Glutamatergic neuron (in vitro differentiated cells): ENCODE measurements at regions not wholly inside any gene's neighbourhood (a gene's known extent, or its start where the extent isn't known, plus 50 kb on each side); places are given as distances from the start of the nearest gene placed in this dataset.
A peak's percentile ranks its signal among the peaks of the same experiment; 100 is the strongest.

ENCODE experiments used
- DNase-seq: peaks from one replicate; pipeline ENCODE4 v3.0.0; 2022
- H3K27ac Mint-ChIP-seq: one replicate; pipeline ENCODE4 v1.8.0; 2020; ENCODE audit warnings: mild to moderate bottlenecking, mixed read lengths, inconsistent platforms; ENCODE audit not compliant: unreplicated experiment
- H3K27me3 Mint-ChIP-seq: one replicate; pipeline ENCODE4 v1.8.0; 2020; ENCODE audit warnings: mild to moderate bottlenecking, moderate library complexity, mixed read lengths, inconsistent platforms; ENCODE audit not compliant: unreplicated experiment
- H3K36me3 Mint-ChIP-seq: one replicate; pipeline ENCODE4 v1.8.0; 2020; ENCODE audit warnings: mild to moderate bottlenecking, mixed read lengths, inconsistent platforms; ENCODE audit not compliant: unreplicated experiment
- H3K4me1 Mint-ChIP-seq: one replicate; pipeline ENCODE4 v1.8.0; 2020; ENCODE audit warnings: mild to moderate bottlenecking, low read depth, mixed read lengths, inconsistent platforms; ENCODE audit not compliant: unreplicated experiment
- H3K4me3 Mint-ChIP-seq: one replicate; pipeline ENCODE4 v1.8.0; 2020; ENCODE audit warnings: mild to moderate bottlenecking, mixed read lengths, inconsistent platforms; ENCODE audit not compliant: unreplicated experiment
- H3K9me3 Mint-ChIP-seq: one replicate; pipeline ENCODE4 v1.8.0; 2020; ENCODE audit warnings: mild to moderate bottlenecking, moderate library complexity, mixed read lengths, inconsistent platforms; ENCODE audit not compliant: unreplicated experiment
- CTCF ChIP-seq: fragments of 200-600 bp; sonication (generic); IDR thresholded peaks from one replicate; pipeline ENCODE4 v1.5.0; 2021; ENCODE audit not compliant: partially characterized antibody, unreplicated experiment

DNA sequence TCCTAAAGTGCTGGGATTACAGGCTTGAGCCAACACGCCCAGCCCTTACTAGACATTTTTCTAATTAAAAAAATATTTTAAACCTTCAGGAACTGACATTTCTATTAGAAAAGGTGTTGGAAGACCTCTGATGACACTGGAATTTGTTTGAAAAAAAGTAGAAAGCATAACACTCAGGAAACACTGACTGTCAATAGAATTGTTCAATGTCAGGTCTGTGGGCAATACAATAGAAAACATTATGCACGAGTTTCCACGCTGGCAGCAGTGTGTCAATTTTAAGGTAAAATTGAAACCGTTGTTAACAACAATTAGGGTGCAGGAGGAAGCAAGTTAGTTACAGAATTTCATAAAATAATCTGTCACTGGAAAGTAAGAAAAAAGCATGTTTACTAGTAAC lies 140.7 kb upstream of the KLHL4 start:
- no peaks in the 10 kb centered on the region for H3K27me3 Mint-ChIP-seq
- H3K4me1 Mint-ChIP-seq: no peaks in the 10 kb centered on the region
- TF ChIP-seq CTCF: no peak
- no peak overlapping the region for H3K27ac Mint-ChIP-seq
- H3K4me3 Mint-ChIP-seq: no peak overlapping the region
- no peaks in the 10 kb centered on the region for H3K36me3 Mint-ChIP-seq
- no peak for DNase-seq
- H3K9me3 Mint-ChIP-seq: no peaks in the 10 kb centered on the region

DNA sequence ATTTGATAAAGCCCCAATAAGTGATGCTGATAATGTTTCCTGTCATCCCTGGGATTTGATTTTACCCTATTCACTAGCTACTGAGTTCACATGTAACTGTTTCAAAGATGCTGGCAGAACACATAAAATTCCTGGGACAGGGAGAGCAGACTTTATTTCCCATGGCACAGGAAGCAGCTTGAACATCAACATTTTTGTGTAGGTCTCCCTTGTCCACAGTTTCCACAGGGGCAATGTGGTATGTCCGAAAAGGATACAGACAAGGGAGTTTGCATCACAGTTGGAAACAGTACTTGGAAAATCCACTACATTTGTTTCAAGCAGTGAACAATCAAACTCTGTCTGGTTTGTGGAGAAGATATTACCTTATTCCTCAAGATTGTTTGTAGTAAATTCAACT lies 129.2 kb upstream of the KLHL4 start:
- H3K4me1 Mint-ChIP-seq: peaks cover 11% of the 10 kb centered on the region
- H3K36me3 Mint-ChIP-seq: no peaks in the 10 kb centered on the region
- H3K4me3 Mint-ChIP-seq: no peak overlapping the region
- H3K27ac Mint-ChIP-seq: no peak overlapping the region
- H3K27me3 Mint-ChIP-seq: no peaks in the 10 kb centered on the region
- no peak for TF ChIP-seq CTCF
- no peak for DNase-seq
- H3K9me3 Mint-ChIP-seq: no peaks in the 10 kb centered on the region

DNA sequence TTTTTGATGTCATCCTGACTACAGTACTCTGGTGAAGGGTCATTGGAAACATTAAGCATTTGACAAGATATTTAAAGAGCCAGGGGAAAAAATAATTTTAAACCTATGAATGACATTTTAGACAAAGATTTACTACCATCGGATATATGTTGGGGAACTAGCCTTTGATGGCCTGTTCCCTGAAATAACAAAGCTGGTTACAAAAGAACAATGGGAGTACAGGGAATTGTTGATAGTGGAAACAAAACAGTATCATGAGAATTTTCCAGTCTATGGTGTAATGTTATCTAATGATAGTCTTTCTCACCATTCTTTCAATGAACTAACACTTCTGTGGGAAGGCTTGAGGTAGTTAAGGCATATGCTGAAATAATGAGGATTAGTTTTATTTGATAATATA lies 125.9 kb upstream of the KLHL4 start:
- H3K27me3 Mint-ChIP-seq: no peaks in the 10 kb centered on the region
- TF ChIP-seq CTCF: no peak
- H3K27ac Mint-ChIP-seq: no peak overlapping the region
- peaks cover 6% of the 10 kb centered on the region for H3K4me1 Mint-ChIP-seq
- H3K36me3 Mint-ChIP-seq: no peaks in the 10 kb centered on the region
- no peak overlapping the region for H3K4me3 Mint-ChIP-seq
- no peak for DNase-seq
- no peaks in the 10 kb centered on the region for H3K9me3 Mint-ChIP-seq

- H3K36me3 Mint-ChIP-seq: no peaks in the 10 kb centered on the region
- peak overlapping the region; percentile 24 for H3K27ac Mint-ChIP-seq
- no peak for DNase-seq
- no peak for TF ChIP-seq CTCF
- H3K4me1 Mint-ChIP-seq: peaks cover 6% of the 10 kb centered on the region
- H3K27me3 Mint-ChIP-seq: no peaks in the 10 kb centered on the region
- H3K4me3 Mint-ChIP-seq: no peak overlapping the region
- H3K9me3 Mint-ChIP-seq: no peaks in the 10 kb centered on the region
These were observed 125.2 kb upstream of the KLHL4 start for GRCh38 chrX:87392369-87392768.

GRCh38 chrX:87397103-87397886 lies 120.3 kb upstream of the KLHL4 start:
- no peak for TF ChIP-seq CTCF
- Mint-ChIP-seq H3K4me3 (no peak overlapping the region), H3K9me3 (no peaks in the 10 kb centered on the region), H3K36me3 (no peaks in the 10 kb centered on the region), H3K27me3 (no peaks in the 10 kb centered on the region), H3K4me1 (peaks cover 5% of the 10 kb centered on the region), H3K27ac (no peak overlapping the region)
- DNase-seq: no peak
